ENCODE measurements at regions not wholly inside any gene's neighbourhood (a gene's known extent, or its start where the extent isn't known, plus 50 kb on each side); places are given as distances from the start of the nearest gene placed in this dataset.

- TF ChIP-seq EZH2phosphoT487 (IDR thresholded peaks at IDR 0.05; ENCODE audit: insufficient read depth, low read depth) (no peak), EZH2 (IDR thresholded peaks at IDR 0.05; ENCODE audit: insufficient read depth, poor library complexity, severe bottlenecking) (no peak)
Observed at GRCh38 chr22:47285981-47286380, 523.5 kb downstream of the TBC1D22A start.
